Effector memory CD4-positive, alpha-beta T cell (primary cell): ENCODE measurements at regions not wholly inside any gene's neighbourhood (a gene's known extent, or its start where the extent isn't known, plus 50 kb on each side); places are given as distances from the start of the nearest gene placed in this dataset.

ENCODE experiments used
- DNase-seq, 3 donors: peaks; one replicate each; pipeline ENCODE4 v3.0.0-alpha.2; 2020
- H3K27ac ChIP-seq: 2 replicates; pipeline ENCODE4 v1.7.0; 2013; ENCODE audit warnings: mild to moderate bottlenecking, low read length, moderate library complexity; ENCODE audit not compliant: insufficient read depth, poor library complexity, severe bottlenecking
- H3K27me3 ChIP-seq: replicated peaks from 2 replicates; pipeline ENCODE4 v1.7.0; 2013; ENCODE audit warnings: mild to moderate bottlenecking, low read length; ENCODE audit not compliant: insufficient read depth, control insufficient read depth, poor library complexity, severe bottlenecking
- H3K36me3 ChIP-seq: 2 replicates; pipeline ENCODE4 v1.7.0; 2013; ENCODE audit warnings: mild to moderate bottlenecking, low read length, moderate library complexity; ENCODE audit not compliant: control insufficient read depth, insufficient read depth
- H3K4me1 ChIP-seq: 2 replicates; pipeline ENCODE4 v1.7.0; 2013; ENCODE audit warnings: low read length, mild to moderate bottlenecking; ENCODE audit not compliant: control insufficient read depth, insufficient read depth, poor library complexity, severe bottlenecking
- H3K4me3 ChIP-seq: 2 replicates; pipeline ENCODE4 v1.7.0; 2013; ENCODE audit warnings: low read length, low read depth, mild to moderate bottlenecking; ENCODE audit not compliant: insufficient read depth, poor library complexity, severe bottlenecking
- H3K9me3 ChIP-seq: 2 replicates; pipeline ENCODE4 v1.7.0; 2013; ENCODE audit warnings: mild to moderate bottlenecking, low read length, moderate library complexity; ENCODE audit not compliant: control insufficient read depth

GRCh38 chr10:4683838-4684237, 142.2 kb upstream of the AKR1E2 start:
- no peak overlapping the region for H3K27ac ChIP-seq
- no peaks in the 10 kb centered on the region for H3K4me1 ChIP-seq
- no peak for DNase-seq
- H3K27me3 ChIP-seq = no peaks in the 10 kb centered on the region
- no peaks in the 10 kb centered on the region for H3K36me3 ChIP-seq
- no peak overlapping the region for H3K4me3 ChIP-seq
- H3K9me3 ChIP-seq = no peaks in the 10 kb centered on the region

GRCh38 chr10:4683137-4683536, 142.9 kb upstream of the AKR1E2 start:
- H3K36me3 ChIP-seq = no peaks in the 10 kb centered on the region
- H3K4me1 ChIP-seq = no peaks in the 10 kb centered on the region
- H3K27ac ChIP-seq = no peak overlapping the region
- H3K9me3 ChIP-seq = no peaks in the 10 kb centered on the region
- no peak for DNase-seq
- no peaks in the 10 kb centered on the region for H3K27me3 ChIP-seq
- H3K4me3 ChIP-seq = no peak overlapping the region

GRCh38 chr10:4678951-4679671, 146.9 kb upstream of the AKR1E2 start:
- H3K4me3 ChIP-seq = no peak overlapping the region
- no peaks in the 10 kb centered on the region for H3K27me3 ChIP-seq
- H3K27ac ChIP-seq = no peak overlapping the region
- no peaks in the 10 kb centered on the region for H3K4me1 ChIP-seq
- no peaks in the 10 kb centered on the region for H3K36me3 ChIP-seq
- DNase-seq = no peak
- no peaks in the 10 kb centered on the region for H3K9me3 ChIP-seq

GRCh38 chr10:4678023-4678950, 147.7 kb upstream of the AKR1E2 start:
- Histone ChIP-seq H3K9me3 (no peaks in the 10 kb centered on the region), H3K4me3 (no peak overlapping the region), H3K27me3 (no peaks in the 10 kb centered on the region), H3K27ac (no peak overlapping the region), H3K36me3 (no peaks in the 10 kb centered on the region), H3K4me1 (no peaks in the 10 kb centered on the region)
- no peak for DNase-seq

DNA sequence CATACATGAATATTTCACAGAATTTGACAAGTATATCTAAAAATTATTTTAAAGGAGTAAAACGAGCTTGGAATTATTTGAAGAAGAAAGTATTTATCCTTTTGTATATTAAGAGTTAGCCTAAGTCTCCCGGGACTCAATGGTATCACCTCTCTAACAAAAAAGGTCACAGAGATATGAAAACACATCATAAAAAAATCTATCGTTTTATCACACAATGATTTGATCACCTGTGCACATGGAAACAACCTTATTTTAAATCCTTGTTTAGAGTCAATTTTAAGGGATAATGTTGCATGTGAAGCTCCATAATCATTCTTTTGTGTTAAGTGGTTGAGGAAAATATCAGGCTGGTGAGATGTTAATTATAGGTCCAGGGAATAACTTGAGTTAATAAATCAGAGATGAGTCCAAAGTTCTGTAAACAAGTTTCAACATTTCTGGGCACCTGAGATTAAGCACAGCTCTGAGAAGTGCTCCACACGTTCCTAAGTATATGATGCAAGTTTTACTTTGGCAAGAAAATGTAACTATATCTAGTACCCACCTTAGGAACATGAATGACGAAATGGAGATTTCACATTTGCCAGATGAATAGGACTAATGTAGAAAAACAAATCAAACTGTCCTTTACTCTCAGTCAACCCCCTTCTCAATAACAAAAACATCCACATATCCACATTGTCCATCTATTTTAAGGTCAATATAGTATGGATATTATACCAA, 148.5 kb upstream of the AKR1E2 start:
- no peaks in the 10 kb centered on the region for H3K9me3 ChIP-seq
- no peak overlapping the region for H3K27ac ChIP-seq
- no peaks in the 10 kb centered on the region for H3K4me1 ChIP-seq
- H3K36me3 ChIP-seq = no peaks in the 10 kb centered on the region
- H3K27me3 ChIP-seq = no peaks in the 10 kb centered on the region
- DNase-seq = no peak
- H3K4me3 ChIP-seq = no peak overlapping the region

DNA sequence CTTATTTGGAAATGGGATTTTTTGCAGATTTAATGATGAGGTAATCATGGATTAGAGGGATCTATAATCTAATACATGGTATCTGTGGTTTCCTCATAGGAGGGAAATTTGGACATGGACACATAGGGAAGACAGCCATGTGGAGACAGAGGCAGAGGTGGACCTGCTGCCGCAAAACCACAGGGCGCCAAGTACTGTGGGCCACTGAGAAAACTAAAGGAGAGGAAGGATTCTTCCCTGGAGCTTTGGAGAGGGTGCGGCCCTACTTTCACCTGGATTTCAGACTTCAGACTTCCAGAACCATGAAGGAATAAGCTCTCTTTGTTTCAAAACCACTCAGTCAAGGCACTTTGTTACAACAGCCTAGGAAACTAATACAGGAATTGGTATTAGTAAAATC, 149.4 kb upstream of the AKR1E2 start:
- Histone ChIP-seq H3K4me3 (no peak overlapping the region), H3K36me3 (no peaks in the 10 kb centered on the region), H3K9me3 (no peaks in the 10 kb centered on the region), H3K27me3 (no peaks in the 10 kb centered on the region), H3K4me1 (no peaks in the 10 kb centered on the region), H3K27ac (no peak overlapping the region)
- no peak for DNase-seq

- Histone ChIP-seq H3K36me3 (no peaks in the 10 kb centered on the region), H3K27ac (no peak overlapping the region), H3K9me3 (no peaks in the 10 kb centered on the region), H3K4me1 (no peaks in the 10 kb centered on the region), H3K27me3 (no peaks in the 10 kb centered on the region), H3K4me3 (no peak overlapping the region)
- no peak for DNase-seq
These were observed 150.2 kb upstream of the AKR1E2 start for GRCh38 chr10:4675808-4676207.

DNA sequence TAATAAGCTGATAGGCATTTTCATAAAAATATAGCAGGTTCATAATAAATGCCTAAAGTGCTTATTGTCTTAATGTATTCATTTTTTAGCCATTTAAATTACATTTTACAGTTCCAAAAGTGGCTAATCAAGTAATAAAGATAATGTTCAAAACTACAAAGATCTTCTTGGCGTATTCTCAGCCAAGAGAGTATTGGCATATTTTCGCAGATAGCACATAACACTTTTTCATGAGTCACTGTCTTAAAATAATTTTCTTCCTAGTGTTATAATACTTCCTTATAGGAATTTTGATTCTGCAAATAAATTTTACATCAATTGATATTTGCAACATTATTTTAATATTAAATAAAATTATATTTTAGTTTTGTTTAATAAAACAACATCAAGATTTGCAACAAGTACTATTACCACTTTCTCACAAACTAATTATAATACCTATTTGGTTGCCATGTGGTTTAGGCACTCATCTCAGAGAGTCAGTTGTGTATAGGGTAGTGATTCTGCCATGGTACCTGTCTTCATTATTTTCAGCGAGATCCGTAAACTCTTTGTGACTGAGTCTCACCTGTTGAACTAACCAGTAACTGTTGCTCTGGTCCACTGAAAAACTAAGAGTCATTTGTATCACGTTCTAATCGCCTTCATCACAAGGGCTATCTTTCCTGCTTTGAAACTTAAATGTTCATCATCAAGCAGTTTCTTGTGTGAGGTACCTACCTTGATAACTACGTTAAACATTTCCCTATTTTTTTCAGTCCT, 152.5 kb upstream of the AKR1E2 start:
- Histone ChIP-seq H3K27ac (no peak overlapping the region), H3K27me3 (no peaks in the 10 kb centered on the region), H3K36me3 (no peaks in the 10 kb centered on the region), H3K9me3 (no peaks in the 10 kb centered on the region), H3K4me3 (no peak overlapping the region), H3K4me1 (no peaks in the 10 kb centered on the region)
- no peak for DNase-seq

DNA sequence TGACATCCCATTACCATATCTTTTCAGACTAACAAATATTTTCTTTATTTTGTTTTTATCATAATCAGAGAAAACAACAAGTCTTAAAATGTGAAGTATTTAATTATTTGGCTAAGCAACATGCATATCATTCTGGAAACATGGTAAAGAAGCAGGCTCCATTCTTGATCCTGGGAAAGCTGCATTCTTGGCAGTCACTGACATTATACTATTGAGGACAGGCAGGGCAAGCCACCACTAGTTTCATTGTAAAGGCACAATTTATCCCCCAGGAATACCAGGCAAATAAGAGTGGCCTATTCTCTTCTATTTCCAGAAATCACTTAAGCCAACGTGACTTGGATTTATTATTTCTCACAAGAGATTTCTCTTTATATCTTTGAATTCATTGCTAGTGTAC, 153.8 kb upstream of the AKR1E2 start:
- no peaks in the 10 kb centered on the region for H3K9me3 ChIP-seq
- H3K36me3 ChIP-seq = no peaks in the 10 kb centered on the region
- H3K4me3 ChIP-seq = no peak overlapping the region
- no peak for DNase-seq
- no peak overlapping the region for H3K27ac ChIP-seq
- no peaks in the 10 kb centered on the region for H3K4me1 ChIP-seq
- H3K27me3 ChIP-seq = no peaks in the 10 kb centered on the region
